ENCODE measurements at regions not wholly inside any gene's neighbourhood (a gene's known extent, or its start where the extent isn't known, plus 50 kb on each side); places are given as distances from the start of the nearest gene placed in this dataset.

DNA sequence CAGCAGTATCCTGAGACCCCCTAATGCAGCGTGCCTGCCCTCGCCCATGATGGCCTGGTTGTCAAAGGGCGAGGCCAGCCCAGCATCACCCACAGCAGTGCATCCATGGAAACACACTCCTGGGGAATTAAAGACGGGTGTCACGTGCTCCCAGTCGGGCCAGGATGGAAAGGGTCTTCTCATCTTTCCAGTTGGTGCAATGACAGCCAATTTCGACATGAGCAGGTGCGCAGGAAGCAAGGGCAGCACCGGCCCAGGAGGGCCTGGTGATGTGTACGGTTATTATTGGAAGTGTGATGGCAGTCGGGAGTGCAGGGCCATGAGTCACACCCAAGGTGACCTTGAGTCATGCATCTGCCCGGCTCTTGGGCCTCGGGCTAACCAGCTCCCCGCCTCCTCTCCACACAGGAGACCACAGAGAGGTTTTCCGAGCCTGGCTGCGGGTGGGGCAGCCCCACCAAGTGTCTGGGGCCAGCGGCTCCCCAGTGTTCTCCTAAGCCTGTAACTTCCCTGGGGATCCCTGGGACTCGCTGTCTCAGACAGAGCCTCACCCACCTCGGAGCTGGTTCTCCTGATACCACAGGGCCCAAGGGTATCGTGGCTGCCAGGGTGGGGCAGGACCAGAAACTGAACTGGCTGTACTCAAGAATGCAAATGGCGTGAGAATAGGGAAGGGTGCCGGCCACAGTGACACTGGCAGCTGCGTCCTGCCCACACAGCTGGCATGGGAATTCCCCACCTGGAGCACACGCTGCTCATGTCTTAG, 119.8 kb downstream of the SIK1 start:
- no peak overlapping the region for H3K4me3 ChIP-seq (ENCODE audit: low read depth, low read length)
- DNase-seq (ENCODE audit: low read depth): no peak

- DNase-seq (ENCODE audit: low read depth): no peak
Measured at GRCh38 chr21:43306391-43306790, 120.5 kb downstream of the SIK1 start.

GRCh38 chr21:43305811-43306311, 121.1 kb downstream of the SIK1 start:
- no peak for DNase-seq (ENCODE audit: low read depth)
- no peak overlapping the region for H3K4me3 ChIP-seq (ENCODE audit: low read depth, low read length)

More at GRCh38 chr21:43306391-43306790, 120.5 kb downstream of the SIK1 start:
- no peak overlapping the region for H3K4me3 ChIP-seq (ENCODE audit: low read depth, low read length)

- no peak for DNase-seq (ENCODE audit: low read depth)
- no peak overlapping the region for H3K4me3 ChIP-seq (ENCODE audit: low read depth, low read length)
Measured at GRCh38 chr21:43305336-43305665, 121.6 kb downstream of the SIK1 start.

DNA sequence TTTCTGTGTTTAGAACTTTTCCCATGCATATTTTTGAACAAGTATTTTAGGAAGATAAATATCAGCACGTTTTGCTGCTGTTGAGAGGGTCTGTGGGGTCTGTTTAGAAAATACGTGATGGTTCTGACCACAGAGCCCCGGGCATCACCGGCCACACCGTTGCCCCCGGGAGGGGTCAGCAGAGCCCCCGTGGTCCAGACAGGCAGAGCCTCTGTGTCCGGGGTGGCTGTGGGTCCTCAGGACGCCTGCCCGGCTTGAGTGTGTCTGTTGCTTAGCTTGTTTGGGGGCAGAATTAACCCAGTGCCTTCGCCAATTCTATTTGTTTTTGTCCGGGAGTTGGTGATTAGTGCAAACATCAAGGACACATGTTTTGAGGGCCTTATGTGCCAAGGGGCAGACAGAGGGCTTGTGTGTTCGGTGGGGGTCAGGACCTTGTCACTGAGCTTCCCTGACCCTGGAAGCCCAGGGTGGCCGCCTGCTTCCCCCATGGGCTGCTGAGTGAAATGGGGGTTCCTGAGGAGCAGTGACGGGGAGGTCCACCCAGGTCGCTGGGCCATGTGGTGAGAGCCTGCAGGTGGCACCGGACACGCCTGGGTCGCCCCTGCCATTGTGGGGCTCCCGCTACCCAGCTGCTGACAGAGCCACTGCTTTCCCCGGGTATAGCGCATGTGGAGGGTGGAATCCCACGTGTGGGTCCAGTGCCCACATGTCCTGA, 122.2 kb downstream of the SIK1 start:
- no peak overlapping the region for H3K4me3 ChIP-seq (ENCODE audit: low read depth, low read length)
- DNase-seq (ENCODE audit: low read depth): no peak

GRCh38 chr21:43304206-43304605, 122.7 kb downstream of the SIK1 start:
- no peak overlapping the region for H3K4me3 ChIP-seq (ENCODE audit: low read depth, low read length)
- DNase-seq (ENCODE audit: low read depth): no peak

DNA sequence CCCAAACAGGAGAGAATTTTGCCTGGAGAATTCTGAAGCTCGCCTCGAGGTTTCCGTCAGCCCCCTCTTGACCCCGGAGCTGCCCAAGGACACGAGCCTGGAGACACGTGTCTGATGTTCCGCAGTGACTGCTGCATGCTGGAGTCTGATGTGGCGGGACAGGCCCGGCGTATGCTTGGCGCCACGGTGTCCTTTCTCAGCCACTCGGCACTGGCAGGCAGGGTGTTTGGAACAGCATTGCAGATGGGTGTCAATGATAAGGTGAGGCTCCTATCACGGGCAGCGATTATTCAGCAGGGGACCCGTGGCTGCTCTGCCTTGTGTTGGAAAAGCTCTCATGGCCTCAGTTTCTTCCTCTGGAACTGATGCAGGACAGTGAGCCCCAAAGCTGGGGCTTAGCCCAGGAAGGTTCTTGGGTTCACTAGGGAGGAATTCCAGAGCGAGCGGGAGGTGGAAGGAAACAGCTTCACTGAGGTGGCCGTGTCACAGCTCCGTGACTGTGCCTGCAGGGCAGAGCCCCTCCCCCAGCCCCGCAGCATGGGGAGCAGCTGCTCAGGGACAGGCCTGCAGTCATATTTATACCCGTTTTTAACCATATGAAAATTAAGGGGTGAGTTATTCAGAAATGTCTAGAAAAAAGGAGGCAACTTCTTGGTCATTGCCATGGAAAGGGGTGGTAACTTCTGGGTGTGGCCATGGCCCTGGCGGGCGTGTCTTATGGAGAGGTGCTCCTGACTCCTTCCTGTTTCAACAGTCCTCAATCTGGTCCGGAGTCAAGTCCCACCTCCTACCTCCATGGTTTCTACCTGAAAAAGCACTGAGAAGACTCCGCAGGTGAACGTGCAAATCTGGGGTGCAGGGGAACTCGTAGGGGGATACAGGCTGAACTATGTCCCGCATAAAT, 123.4 kb downstream of the SIK1 start:
- DNase-seq (ENCODE audit: low read depth): no peak
- no peak overlapping the region for H3K4me3 ChIP-seq (ENCODE audit: low read depth, low read length)

GRCh38 chr21:43302769-43303168, 124.2 kb downstream of the SIK1 start:
- H3K4me3 ChIP-seq (ENCODE audit: low read depth, low read length): no peak overlapping the region
- DNase-seq (ENCODE audit: low read depth): no peak

- no peak for DNase-seq (ENCODE audit: low read depth)
- no peak overlapping the region for H3K4me3 ChIP-seq (ENCODE audit: low read depth, low read length)
Measured at GRCh38 chr21:43302062-43302700, 124.8 kb downstream of the SIK1 start.

DNA sequence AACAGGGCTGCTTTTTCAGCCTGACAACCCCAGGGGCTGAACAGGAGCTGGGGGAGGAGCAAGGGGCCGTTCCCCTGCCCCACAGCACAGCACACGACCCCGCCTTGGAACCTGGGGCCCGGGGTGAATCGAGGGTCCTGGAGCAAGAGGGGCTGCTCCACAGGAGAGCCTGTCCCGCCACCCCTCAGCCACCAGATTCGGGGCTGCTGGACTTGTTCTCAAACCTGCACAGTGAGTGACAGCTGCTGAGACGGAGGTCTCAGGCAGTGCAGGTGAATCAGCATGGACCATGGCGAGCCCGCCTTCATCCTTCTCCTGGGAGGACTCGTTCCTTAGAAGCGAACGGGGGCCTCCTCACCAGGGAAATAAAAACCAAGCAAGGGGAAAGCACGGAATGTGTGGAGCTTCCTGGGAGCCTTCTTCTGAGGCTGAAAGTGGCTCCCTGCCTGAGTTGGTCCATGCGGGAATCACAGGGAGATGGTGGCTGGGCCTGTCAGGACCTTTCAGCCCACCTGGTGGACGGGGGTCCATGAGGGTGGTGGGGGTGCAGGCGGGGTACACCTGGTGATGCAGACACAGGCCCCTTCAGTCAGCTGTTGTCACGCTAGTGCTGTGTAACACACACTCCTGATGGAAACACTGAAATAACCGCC, 125.4 kb downstream of the SIK1 start:
- no peak for DNase-seq (ENCODE audit: low read depth)
- no peak overlapping the region for H3K4me3 ChIP-seq (ENCODE audit: low read depth, low read length)

- no peak overlapping the region for H3K4me3 ChIP-seq (ENCODE audit: low read depth, low read length)
- DNase-seq (ENCODE audit: low read depth): peak; percentile 37
Measured at GRCh38 chr21:43300496-43301408, 126.2 kb downstream of the SIK1 start.

DNA sequence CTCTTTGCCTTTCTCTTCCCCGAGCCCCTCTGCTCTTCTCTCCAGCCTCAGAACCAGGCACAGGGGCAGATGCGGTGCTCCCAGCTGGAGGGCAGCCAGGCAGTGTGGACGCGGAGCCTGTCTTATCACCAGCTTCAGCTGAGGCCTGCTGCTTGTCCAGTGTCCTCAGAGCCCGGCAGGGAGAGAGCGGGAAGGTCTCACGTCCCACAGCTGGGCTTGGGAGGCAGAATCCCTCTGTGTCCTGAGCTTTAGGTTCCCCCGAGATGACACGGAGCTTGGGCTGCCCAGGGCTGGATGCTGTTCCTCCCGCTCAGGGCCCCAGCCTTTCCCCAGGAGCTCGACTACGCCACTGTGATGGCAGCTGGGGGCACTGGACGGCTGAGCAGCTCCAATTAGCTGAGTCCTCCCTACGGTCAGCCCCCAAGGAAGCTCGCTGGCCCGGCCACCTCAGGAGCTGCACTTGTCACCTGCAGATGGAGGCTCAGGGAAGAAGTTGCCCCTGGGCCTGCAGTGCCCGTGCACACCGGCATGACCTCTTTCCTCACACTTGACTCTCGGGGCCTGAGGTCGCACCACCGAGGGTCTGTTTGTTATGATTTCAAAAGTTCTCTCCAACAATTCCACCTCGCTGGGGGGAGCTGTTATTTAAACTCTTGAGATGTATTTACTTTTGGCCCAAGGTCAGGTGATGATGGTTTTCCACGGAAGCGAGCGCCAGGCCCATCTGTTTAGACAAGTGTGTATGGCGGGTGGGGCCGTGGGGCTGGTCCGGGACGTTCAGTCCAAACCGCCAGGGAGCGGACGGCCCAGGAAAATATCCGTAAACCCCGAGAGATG, 127.3 kb downstream of the SIK1 start:
- DNase-seq (ENCODE audit: low read depth): no peak
- no peak overlapping the region for H3K4me3 ChIP-seq (ENCODE audit: low read depth, low read length)

DNA sequence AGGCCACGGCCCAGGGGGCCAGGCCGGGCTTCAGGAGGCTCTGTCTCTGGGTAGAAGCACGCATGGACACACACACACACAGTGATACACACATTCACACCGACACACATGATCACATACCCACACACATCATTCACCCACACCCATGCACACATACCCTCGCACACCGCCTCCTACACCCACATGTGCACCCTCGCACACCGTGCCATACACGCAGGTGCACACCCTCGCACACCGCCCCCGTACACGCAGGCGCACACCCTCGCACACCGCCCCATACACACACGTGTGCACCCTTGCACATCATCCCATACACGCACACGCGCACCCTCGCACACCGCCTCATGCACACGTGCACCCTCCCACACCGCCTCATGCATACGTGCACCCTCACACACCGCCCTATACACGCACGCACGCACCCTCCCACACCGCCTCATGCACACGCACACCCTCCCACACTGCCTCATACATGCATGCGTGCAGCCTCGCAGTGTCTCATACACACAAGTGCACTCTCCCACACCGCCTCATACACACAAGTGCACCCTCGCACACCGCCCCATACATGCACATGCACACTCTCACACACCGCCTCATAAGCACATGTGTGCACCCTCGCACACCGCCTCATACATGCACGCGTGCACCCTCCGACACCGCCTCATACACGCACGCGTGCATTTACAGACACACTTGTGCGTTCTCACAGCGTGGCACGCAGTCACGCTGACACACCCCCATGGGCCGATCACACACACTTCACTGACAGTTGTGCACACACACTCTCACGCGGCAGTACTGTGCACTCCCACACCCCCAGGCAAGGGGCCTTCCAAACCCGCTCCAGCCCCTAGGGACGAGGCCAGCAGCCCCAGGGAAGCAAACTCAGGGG, 128.1 kb downstream of the SIK1 start:
- no peak overlapping the region for H3K4me3 ChIP-seq (ENCODE audit: low read depth, low read length)
- no peak for DNase-seq (ENCODE audit: low read depth)

DNA sequence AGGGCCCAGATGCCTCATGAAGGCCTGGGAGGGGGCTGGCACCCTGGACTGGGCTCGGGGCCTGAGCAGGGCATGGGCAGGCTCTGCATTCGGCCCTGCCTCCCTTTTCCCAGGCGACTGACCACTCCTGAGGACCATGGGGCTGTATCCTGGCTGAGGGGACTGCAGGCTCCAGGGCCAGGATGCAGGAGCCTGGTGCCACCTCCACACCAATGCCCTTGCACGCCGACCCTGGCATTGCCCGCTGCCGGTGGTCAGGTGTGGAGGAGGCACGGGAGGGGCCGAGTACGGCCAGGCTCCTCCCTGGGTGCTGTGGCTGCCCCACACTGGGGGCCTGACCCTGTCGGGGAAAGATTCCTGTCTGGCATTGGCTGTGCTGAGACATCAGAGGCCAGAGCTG, 128.9 kb downstream of the SIK1 start:
- no peak for DNase-seq (ENCODE audit: low read depth)
- H3K4me3 ChIP-seq (ENCODE audit: low read depth, low read length): no peak overlapping the region

GRCh38 chr21:43297391-43297981, 128.7 kb downstream of the CRYAA start:
- no peak for DNase-seq (ENCODE audit: low read depth)
- no peak overlapping the region for H3K4me3 ChIP-seq (ENCODE audit: low read depth, low read length)

All from skeletal muscle cell (primary cell).